Left ventricle myocardium inferior (tissue), 1 donor: ENCODE measurements at regions not wholly inside any gene's neighbourhood (a gene's known extent, or its start where the extent isn't known, plus 50 kb on each side); places are given as distances from the start of the nearest gene placed in this dataset.
"Not testable (repeated sequence)": the region's sequence is repeated elsewhere in the genome, so short reads cannot be mapped to it uniquely, and the experiment has no call there.

Source experiments
- DNase-seq: peaks from one replicate; pipeline ENCODE4 v3.0.0-alpha.2; 2020
- H3K27ac ChIP-seq: fragments of 200-600 bp; replicated peaks from 2 replicates; pipeline ENCODE4 v1.8.0; 2021
- H3K27me3 ChIP-seq: fragments of 200-600 bp; 2 replicates; pipeline ENCODE4 v1.8.0; 2021; ENCODE audit warnings: low read depth
- H3K36me3 ChIP-seq: fragments of 200-600 bp; 2 replicates; pipeline ENCODE4 v1.8.0; 2021
- H3K4me1 ChIP-seq: fragments of 200-600 bp; 2 replicates; pipeline ENCODE4 v1.8.0; 2021
- H3K4me3 ChIP-seq: fragments of 200-600 bp; 2 replicates; pipeline ENCODE4 v1.8.0; 2021; ENCODE audit warnings: mild to moderate bottlenecking, moderate library complexity
- H3K9me3 ChIP-seq: fragments of 200-600 bp; replicated peaks from 2 replicates; pipeline ENCODE4 v1.8.0; 2021
- CTCF ChIP-seq: fragments of 200-600 bp; IDR thresholded peaks from 2 replicates; pipeline ENCODE4 v1.8.0; 2021; ENCODE audit warnings: antibody characterized with exemption, mild to moderate bottlenecking, borderline replicate concordance
- intact Hi-C: fragments of 100-400 bp; cut with micrococcal nuclease; formaldehyde crosslinking; loops from one replicate; pipeline ENCODE4 v1.11.0; 2022
- donor health status: DM: no; HTN: yes; CAD: no; lungs with severe emphysema.

- TF ChIP-seq CTCF, result no peak
- H3K4me1 ChIP-seq, result no peaks in the 10 kb centered on the region
- intact Hi-C loops, result no loop called here
- no peak overlapping the region for H3K4me3 ChIP-seq
- H3K36me3 ChIP-seq, result no peaks in the 10 kb centered on the region
- H3K9me3 ChIP-seq, result peaks cover 57% of the 10 kb centered on the region
- DNase-seq, result no peak
- no peaks in the 10 kb centered on the region for H3K27me3 ChIP-seq
- H3K27ac ChIP-seq, result no peak overlapping the region
These were observed 90.7 kb upstream of the PKN2 start for GRCh38 chr1:88593358-88593757.

GRCh38 chr1:88595355-88596002 is 88.6 kb upstream of the PKN2 start:
- Histone ChIP-seq H3K9me3 (peaks cover 67% of the 10 kb centered on the region), H3K27ac (no peak overlapping the region), H3K36me3 (no peaks in the 10 kb centered on the region), H3K4me3 (no peak overlapping the region), H3K4me1 (no peaks in the 10 kb centered on the region), H3K27me3 (no peaks in the 10 kb centered on the region)
- intact Hi-C loops, result no loop called here
- DNase-seq, result no peak
- TF ChIP-seq CTCF, result peak; percentile 16

GRCh38 chr1:88597973-88598372 is 86.1 kb upstream of the PKN2 start:
- H3K27ac ChIP-seq, H3K4me3 ChIP-seq, H3K27me3 ChIP-seq, H3K36me3 ChIP-seq, H3K4me1 ChIP-seq, DNase-seq, intact Hi-C loops: not testable (repeated sequence)
- H3K9me3 ChIP-seq, result peaks cover 42% of the 10 kb centered on the region

GRCh38 chr1:88608139-88608943 is 75.7 kb upstream of the PKN2 start:
- no peak for DNase-seq
- TF ChIP-seq CTCF, result peak; percentile 45
- H3K27me3 ChIP-seq, result peaks cover 28% of the 10 kb centered on the region
- no peaks in the 10 kb centered on the region for H3K9me3 ChIP-seq
- no peak overlapping the region for H3K4me3 ChIP-seq
- H3K4me1 ChIP-seq, result peaks cover 7% of the 10 kb centered on the region
- intact Hi-C loops, result no loop called here
- H3K36me3 ChIP-seq, result no peaks in the 10 kb centered on the region
- H3K27ac ChIP-seq, result no peak overlapping the region

GRCh38 chr1:88609051-88609450 is 75.0 kb upstream of the PKN2 start:
- peaks cover 7% of the 10 kb centered on the region for H3K4me1 ChIP-seq
- intact Hi-C loops, result no loop called here
- DNase-seq, result no peak
- no peak for TF ChIP-seq CTCF
- H3K9me3 ChIP-seq, result no peaks in the 10 kb centered on the region
- no peaks in the 10 kb centered on the region for H3K36me3 ChIP-seq
- no peak overlapping the region for H3K4me3 ChIP-seq
- no peak overlapping the region for H3K27ac ChIP-seq
- H3K27me3 ChIP-seq, result peaks cover 29% of the 10 kb centered on the region

- Histone ChIP-seq H3K36me3 (no peaks in the 10 kb centered on the region), H3K9me3 (no peaks in the 10 kb centered on the region), H3K27ac (no peak overlapping the region), H3K4me1 (peaks cover 7% of the 10 kb centered on the region), H3K27me3 (peaks cover 27% of the 10 kb centered on the region), H3K4me3 (no peak overlapping the region)
- intact Hi-C loops, result no loop called here
- no peak for TF ChIP-seq CTCF
- no peak for DNase-seq
These were observed 73.4 kb upstream of the PKN2 start for GRCh38 chr1:88610687-88611086.
